ENCODE measurements at regions not wholly inside any gene's neighbourhood (a gene's known extent, or its start where the extent isn't known, plus 50 kb on each side); places are given as distances from the start of the nearest gene placed in this dataset.

DNA sequence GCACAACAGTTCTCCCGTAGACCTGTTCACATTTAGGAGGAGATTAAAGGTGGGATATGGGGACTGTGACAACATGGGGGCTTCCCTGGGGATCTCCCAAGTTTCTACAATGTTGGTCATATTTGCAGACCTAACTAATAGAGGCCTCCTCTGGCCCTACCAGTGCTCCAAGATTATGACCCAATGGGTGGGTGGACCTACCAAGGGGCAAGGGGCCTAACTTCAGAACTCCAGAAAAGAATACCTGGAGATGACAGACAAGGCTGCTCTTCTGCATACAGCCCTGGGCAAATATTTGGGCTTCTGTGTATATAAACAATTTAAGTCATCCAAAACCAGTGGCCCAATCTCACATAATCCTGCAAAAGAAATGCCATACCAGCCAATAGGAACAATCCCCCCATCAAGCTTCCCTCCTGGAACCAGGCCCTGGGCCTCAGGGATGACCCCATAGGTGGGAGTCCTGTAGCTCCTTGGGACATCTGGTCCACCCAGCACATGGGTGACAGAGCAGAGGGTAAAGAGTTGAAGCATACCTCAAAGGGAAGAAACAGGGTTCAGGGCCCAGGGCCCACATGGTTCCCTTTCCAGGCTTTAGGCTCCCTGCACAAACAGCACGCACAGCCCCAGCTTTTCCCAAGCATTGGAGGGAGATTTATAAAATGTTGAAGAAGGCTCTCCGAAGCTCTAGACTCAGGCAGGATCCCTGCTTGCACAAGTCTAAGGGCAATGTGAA, 86.1 kb upstream of the CHST15 start:
- TF ChIP-seq, protein P1, sequence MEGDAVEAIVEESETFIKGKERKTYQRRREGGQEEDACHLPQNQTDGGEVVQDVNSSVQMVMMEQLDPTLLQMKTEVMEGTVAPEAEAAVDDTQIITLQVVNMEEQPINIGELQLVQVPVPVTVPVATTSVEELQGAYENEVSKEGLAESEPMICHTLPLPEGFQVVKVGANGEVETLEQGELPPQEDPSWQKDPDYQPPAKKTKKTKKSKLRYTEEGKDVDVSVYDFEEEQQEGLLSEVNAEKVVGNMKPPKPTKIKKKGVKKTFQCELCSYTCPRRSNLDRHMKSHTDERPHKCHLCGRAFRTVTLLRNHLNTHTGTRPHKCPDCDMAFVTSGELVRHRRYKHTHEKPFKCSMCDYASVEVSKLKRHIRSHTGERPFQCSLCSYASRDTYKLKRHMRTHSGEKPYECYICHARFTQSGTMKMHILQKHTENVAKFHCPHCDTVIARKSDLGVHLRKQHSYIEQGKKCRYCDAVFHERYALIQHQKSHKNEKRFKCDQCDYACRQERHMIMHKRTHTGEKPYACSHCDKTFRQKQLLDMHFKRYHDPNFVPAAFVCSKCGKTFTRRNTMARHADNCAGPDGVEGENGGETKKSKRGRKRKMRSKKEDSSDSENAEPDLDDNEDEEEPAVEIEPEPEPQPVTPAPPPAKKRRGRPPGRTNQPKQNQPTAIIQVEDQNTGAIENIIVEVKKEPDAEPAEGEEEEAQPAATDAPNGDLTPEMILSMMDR (conservative IDR thresholded peaks at IDR 0.05) = no peak
- no peak overlapping the region for H2BK120ac ChIP-seq (ENCODE audit: low read depth, low read length, poor library complexity, severe bottlenecking)
- no peak overlapping the region for H2AFZ ChIP-seq (ENCODE audit: low read length)
- DNase-seq = no peak
- H3K27ac ChIP-seq (ENCODE audit: insufficient read length, low read depth, low read length) = no peak overlapping the region
- Mint-ChIP-seq H3K4me3 (no peak overlapping the region), H3K9me3 (no peaks in the 10 kb centered on the region; a peak in 1 of 5 replicates), H3K27ac (no peak overlapping the region), H3K4me1 (peaks cover 4 to 5% of the 10 kb centered on the region in 2 experiments), H3K36me3 (ENCODE audit: insufficient read depth in 1 of 3, low read depth in 3 of 3) (no peaks in the 10 kb centered on the region), H3K27me3 (ENCODE audit: low read depth) (peaks cover 13% of the 10 kb centered on the region)
- no peak overlapping the region for H2BK15ac ChIP-seq (ENCODE audit: low read depth, low read length)
- no peak overlapping the region for H2BK5ac ChIP-seq (ENCODE audit: insufficient read length, low read length)
- H3K4ac ChIP-seq (ENCODE audit: low read depth, low read length) = no peak overlapping the region
- no peak overlapping the region for H3K18ac ChIP-seq (ENCODE audit: insufficient read length, low read depth, low read length)
- no CpG with 5 or more reads among the region's 3 CpGs for WGBS (ENCODE audit: extremely low coverage, insufficient read length, low lambda C conversion rate)
- H4K20me1 ChIP-seq (ENCODE audit: control insufficient read depth, insufficient read depth, insufficient read length) = no peaks in the 10 kb centered on the region
- no peak overlapping the region for H4K5ac ChIP-seq (ENCODE audit: insufficient read length, low read depth, low read length)
- no peak overlapping the region for H4K91ac ChIP-seq (ENCODE audit: insufficient read length, low read depth, low read length)
- H3K23me2 ChIP-seq (ENCODE audit: insufficient read length, low read depth, low read length, poor library complexity, severe bottlenecking) = no peaks in the 10 kb centered on the region
- H3K4me2 ChIP-seq (ENCODE audit: insufficient read depth, insufficient read length, low read length) = no peak overlapping the region
- no peaks in the 10 kb centered on the region for H3K79me2 ChIP-seq (ENCODE audit: insufficient read depth, low read length)
- H3K9ac ChIP-seq (ENCODE audit: extremely low read depth, insufficient read length, low read length) = no peak overlapping the region
- no peaks in the 10 kb centered on the region for H3K9me3 ChIP-seq (ENCODE audit: control insufficient read depth, low read depth, low read length)
- H3T11ph ChIP-seq (ENCODE audit: low read length) = no peak overlapping the region
- H2AK5ac ChIP-seq (ENCODE audit: insufficient read length, low read length) = no peak overlapping the region
- no peak overlapping the region for H3K23ac ChIP-seq (ENCODE audit: insufficient read length, low read depth, low read length)
- H4K8ac ChIP-seq (replicated peaks; ENCODE audit: insufficient read length, low read depth, low read length) = no peak overlapping the region
- no peak overlapping the region for H3K14ac ChIP-seq (ENCODE audit: insufficient read depth, low read length)
- H3K27me3 ChIP-seq (ENCODE audit: insufficient read depth, low read length) = no peaks in the 10 kb centered on the region
- H2BK12ac ChIP-seq (ENCODE audit: insufficient read length, low read depth, low read length) = no peak overlapping the region
- no peak overlapping the region for H2BK20ac ChIP-seq (ENCODE audit: low read depth, low read length, poor library complexity, severe bottlenecking)
- H3K79me1 ChIP-seq (ENCODE audit: insufficient read depth, low read depth, low read length, poor library complexity, severe bottlenecking) = no peaks in the 10 kb centered on the region
- H3K4me1 ChIP-seq (ENCODE audit: insufficient read depth, low read length) = no peaks in the 10 kb centered on the region
- no peak overlapping the region for H3K56ac ChIP-seq (ENCODE audit: insufficient read length, low read depth, low read length)
